ENCODE measurements at regions not wholly inside any gene's neighbourhood (a gene's known extent, or its start where the extent isn't known, plus 50 kb on each side); places are given as distances from the start of the nearest gene placed in this dataset.

DNA sequence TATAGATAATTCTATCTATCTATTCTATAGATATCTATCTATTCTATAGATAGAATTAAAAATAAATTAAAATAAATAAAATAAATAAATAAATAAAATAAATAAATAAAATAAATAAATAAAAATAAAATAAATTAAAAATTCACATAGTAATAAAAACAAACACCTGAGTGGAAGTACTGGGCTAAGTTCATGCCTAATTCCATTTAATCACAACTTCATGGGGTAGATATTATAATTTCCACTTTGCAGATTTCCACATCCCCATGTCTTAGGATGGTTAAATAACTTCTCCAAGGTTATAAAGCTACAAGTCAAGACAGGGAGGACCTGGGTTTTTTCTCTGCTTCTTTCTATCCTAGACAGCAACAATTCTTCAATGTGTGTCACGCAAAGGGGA is 261.4 kb upstream of the MEX3C start:
- no peak overlapping the region for H3K4me3 Mint-ChIP-seq
- CTCF ChIA-PET = no interaction called here
- no peaks in the 10 kb centered on the region for H3K27me3 Mint-ChIP-seq (ENCODE audit: low read depth)
- POLR2A ChIA-PET = no interaction called here
- peaks cover 7% of the 10 kb centered on the region for H3K36me3 Mint-ChIP-seq
- no peak for ATAC-seq
- no peak for DNase-seq (ENCODE audit: low spot score)
- TF ChIP-seq HMGA2 (CRISPR knock-in tag; IDR thresholded peaks at IDR 0.05) (peak; percentile 96), NFE2L1 (CRISPR knock-in tag; IDR thresholded peaks at IDR 0.05) (no peak)
- peaks cover 23% of the 10 kb centered on the region for H3K4me1 Mint-ChIP-seq
- H3K27ac Mint-ChIP-seq = no peak overlapping the region
- peaks cover 9% of the 10 kb centered on the region for H3K9me3 Mint-ChIP-seq

DNA sequence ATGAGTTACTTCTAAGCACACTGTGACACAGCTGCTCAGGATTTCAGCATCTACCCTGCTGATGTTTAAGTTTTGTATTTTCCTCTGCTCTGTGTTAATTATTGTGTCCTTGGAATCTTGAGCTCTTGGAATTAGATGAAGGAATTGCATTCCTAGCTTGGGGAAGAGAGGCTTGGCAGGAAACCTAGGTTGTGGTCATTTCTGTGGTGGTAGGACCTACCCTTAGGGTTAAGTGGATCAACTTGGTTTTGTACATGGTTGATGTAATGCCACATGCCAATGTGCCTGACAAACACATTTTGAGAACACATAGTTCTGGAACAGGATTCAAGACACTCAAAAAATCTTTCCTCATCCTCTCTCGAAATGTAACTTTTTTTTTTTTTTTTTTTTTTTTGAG is 264.5 kb upstream of the MEX3C start:
- Mint-ChIP-seq H3K27ac (no peak overlapping the region), H3K4me3 (no peak overlapping the region), H3K36me3 (peaks cover 7% of the 10 kb centered on the region), H3K27me3 (ENCODE audit: low read depth) (no peaks in the 10 kb centered on the region), H3K4me1 (peaks cover 25% of the 10 kb centered on the region), H3K9me3 (peaks cover 9% of the 10 kb centered on the region)
- DNase-seq (ENCODE audit: low spot score) (no peak), ATAC-seq (no peak)
- TF ChIP-seq ZNF219 (CRISPR knock-in tag; IDR thresholded peaks at IDR 0.05; ENCODE audit: borderline replicate concordance) (no peak), ZNF138 (CRISPR knock-in tag; conservative IDR thresholded peaks at IDR 0.05) (no peak), JAZF1 (CRISPR knock-in tag; IDR thresholded peaks at IDR 0.05) (no peak), ATF1 (CRISPR knock-in tag; IDR thresholded peaks at IDR 0.05) (no peak), FOXJ3 (CRISPR knock-in tag; IDR thresholded peaks at IDR 0.05; ENCODE audit: borderline replicate concordance) (no peak), FOXK1 (CRISPR knock-in tag; IDR thresholded peaks at IDR 0.05) (no peak), ZNF317 (CRISPR knock-in tag; IDR thresholded peaks at IDR 0.05; ENCODE audit: borderline replicate concordance, low read depth) (no peak), MXD4 (CRISPR knock-in tag; IDR thresholded peaks at IDR 0.05; ENCODE audit: borderline replicate concordance) (no peak), NFATC4 (CRISPR knock-in tag; IDR thresholded peaks at IDR 0.05) (no peak)
- TF ChIP-seq, protein P1, sequence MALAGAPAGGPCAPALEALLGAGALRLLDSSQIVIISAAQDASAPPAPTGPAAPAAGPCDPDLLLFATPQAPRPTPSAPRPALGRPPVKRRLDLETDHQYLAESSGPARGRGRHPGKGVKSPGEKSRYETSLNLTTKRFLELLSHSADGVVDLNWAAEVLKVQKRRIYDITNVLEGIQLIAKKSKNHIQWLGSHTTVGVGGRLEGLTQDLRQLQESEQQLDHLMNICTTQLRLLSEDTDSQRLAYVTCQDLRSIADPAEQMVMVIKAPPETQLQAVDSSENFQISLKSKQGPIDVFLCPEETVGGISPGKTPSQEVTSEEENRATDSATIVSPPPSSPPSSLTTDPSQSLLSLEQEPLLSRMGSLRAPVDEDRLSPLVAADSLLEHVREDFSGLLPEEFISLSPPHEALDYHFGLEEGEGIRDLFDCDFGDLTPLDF (CRISPR knock-in tag; IDR thresholded peaks at IDR 0.05) = no peak
- TF ChIP-seq, protein P2, sequence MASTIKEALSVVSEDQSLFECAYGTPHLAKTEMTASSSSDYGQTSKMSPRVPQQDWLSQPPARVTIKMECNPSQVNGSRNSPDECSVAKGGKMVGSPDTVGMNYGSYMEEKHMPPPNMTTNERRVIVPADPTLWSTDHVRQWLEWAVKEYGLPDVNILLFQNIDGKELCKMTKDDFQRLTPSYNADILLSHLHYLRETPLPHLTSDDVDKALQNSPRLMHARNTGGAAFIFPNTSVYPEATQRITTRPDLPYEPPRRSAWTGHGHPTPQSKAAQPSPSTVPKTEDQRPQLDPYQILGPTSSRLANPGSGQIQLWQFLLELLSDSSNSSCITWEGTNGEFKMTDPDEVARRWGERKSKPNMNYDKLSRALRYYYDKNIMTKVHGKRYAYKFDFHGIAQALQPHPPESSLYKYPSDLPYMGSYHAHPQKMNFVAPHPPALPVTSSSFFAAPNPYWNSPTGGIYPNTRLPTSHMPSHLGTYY (CRISPR knock-in tag; IDR thresholded peaks at IDR 0.05) = no peak
- TF ChIP-seq, protein P3, sequence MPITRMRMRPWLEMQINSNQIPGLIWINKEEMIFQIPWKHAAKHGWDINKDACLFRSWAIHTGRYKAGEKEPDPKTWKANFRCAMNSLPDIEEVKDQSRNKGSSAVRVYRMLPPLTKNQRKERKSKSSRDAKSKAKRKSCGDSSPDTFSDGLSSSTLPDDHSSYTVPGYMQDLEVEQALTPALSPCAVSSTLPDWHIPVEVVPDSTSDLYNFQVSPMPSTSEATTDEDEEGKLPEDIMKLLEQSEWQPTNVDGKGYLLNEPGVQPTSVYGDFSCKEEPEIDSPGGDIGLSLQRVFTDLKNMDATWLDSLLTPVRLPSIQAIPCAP (CRISPR knock-in tag; IDR thresholded peaks at IDR 0.05) = no peak
- TF ChIP-seq, protein P4, sequence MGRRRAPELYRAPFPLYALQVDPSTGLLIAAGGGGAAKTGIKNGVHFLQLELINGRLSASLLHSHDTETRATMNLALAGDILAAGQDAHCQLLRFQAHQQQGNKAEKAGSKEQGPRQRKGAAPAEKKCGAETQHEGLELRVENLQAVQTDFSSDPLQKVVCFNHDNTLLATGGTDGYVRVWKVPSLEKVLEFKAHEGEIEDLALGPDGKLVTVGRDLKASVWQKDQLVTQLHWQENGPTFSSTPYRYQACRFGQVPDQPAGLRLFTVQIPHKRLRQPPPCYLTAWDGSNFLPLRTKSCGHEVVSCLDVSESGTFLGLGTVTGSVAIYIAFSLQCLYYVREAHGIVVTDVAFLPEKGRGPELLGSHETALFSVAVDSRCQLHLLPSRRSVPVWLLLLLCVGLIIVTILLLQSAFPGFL (CRISPR knock-in tag; IDR thresholded peaks at IDR 0.05; ENCODE audit: borderline replicate concordance) = no peak
- TF ChIP-seq, protein P5, sequence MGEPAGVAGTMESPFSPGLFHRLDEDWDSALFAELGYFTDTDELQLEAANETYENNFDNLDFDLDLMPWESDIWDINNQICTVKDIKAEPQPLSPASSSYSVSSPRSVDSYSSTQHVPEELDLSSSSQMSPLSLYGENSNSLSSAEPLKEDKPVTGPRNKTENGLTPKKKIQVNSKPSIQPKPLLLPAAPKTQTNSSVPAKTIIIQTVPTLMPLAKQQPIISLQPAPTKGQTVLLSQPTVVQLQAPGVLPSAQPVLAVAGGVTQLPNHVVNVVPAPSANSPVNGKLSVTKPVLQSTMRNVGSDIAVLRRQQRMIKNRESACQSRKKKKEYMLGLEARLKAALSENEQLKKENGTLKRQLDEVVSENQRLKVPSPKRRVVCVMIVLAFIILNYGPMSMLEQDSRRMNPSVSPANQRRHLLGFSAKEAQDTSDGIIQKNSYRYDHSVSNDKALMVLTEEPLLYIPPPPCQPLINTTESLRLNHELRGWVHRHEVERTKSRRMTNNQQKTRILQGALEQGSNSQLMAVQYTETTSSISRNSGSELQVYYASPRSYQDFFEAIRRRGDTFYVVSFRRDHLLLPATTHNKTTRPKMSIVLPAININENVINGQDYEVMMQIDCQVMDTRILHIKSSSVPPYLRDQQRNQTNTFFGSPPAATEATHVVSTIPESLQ (CRISPR knock-in tag; IDR thresholded peaks at IDR 0.05) = no peak
- TF ChIP-seq, protein P6, sequence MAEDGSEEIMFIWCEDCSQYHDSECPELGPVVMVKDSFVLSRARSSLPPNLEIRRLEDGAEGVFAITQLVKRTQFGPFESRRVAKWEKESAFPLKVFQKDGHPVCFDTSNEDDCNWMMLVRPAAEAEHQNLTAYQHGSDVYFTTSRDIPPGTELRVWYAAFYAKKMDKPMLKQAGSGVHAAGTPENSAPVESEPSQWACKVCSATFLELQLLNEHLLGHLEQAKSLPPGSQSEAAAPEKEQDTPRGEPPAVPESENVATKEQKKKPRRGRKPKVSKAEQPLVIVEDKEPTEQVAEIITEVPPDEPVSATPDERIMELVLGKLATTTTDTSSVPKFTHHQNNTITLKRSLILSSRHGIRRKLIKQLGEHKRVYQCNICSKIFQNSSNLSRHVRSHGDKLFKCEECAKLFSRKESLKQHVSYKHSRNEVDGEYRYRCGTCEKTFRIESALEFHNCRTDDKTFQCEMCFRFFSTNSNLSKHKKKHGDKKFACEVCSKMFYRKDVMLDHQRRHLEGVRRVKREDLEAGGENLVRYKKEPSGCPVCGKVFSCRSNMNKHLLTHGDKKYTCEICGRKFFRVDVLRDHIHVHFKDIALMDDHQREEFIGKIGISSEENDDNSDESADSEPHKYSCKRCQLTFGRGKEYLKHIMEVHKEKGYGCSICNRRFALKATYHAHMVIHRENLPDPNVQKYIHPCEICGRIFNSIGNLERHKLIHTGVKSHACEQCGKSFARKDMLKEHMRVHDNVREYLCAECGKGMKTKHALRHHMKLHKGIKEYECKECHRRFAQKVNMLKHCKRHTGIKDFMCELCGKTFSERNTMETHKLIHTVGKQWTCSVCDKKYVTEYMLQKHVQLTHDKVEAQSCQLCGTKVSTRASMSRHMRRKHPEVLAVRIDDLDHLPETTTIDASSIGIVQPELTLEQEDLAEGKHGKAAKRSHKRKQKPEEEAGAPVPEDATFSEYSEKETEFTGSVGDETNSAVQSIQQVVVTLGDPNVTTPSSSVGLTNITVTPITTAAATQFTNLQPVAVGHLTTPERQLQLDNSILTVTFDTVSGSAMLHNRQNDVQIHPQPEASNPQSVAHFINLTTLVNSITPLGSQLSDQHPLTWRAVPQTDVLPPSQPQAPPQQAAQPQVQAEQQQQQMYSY (CRISPR knock-in tag; IDR thresholded peaks at IDR 0.05) = no peak
- ChIA-PET CTCF (no interaction called here), POLR2A (no interaction called here)
